DMS53 (cell line): ENCODE measurements at regions not wholly inside any gene's neighbourhood (a gene's known extent, or its start where the extent isn't known, plus 50 kb on each side); places are given as distances from the start of the nearest gene placed in this dataset.
A peak's percentile ranks its signal among the peaks of the same experiment; 100 is the strongest.

ENCODE experiments used
- DNase-seq: peaks from one replicate; lab custom pipeline; 2025; lab: John Stamatoyannopoulos, UW

DNA sequence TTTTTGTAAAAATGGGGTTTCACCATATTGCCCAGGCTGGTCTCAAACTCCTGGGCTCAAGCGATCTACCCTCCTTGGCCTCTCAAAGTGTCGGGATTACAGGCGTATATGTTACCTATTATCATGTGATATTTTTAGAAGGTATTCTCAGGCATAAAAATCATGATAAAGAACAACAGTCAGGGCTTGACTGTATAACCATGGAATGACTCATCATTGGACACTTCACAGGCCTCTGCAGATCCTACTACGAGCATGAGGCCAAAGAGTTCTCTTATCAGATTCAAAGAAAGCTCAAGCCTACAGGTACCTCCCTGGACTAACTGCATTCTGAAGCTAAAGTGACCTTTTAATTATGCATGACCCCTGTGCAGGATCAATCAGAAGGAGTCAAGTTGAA lies 91.7 kb upstream of the PRICKLE2 start:
- peak; percentile 4 for DNase-seq

DNA sequence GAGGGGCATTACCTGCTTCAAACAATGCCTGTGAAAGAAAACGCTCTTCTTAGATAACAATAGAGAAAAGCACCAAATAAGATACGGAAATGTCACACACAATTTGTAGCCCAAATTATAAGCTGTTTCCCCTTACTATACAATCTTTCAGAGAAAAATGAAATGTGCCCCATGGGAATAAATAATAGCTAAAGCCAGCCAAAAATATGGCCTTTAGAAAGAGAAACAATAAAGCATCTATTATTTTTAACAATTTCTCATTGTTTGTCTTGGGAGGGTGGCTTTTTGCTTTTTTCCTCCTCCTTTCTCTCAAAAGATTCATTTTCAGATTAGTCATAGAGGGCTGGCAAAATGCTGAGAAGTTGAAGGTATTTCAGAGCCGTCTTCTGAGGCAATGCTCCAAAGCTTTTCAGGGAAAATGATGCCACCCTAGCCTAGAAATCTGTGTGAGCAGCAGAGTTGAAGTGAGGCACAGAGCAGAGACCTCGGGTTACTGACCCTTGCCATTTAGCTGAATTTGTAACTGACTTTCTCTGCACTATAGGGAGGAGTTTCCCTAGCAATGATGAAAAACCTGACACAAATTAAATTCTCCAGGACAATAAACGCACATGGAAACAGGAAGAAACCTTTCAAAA lies 86.3 kb upstream of the PRICKLE2 start:
- no peak for DNase-seq

DNA sequence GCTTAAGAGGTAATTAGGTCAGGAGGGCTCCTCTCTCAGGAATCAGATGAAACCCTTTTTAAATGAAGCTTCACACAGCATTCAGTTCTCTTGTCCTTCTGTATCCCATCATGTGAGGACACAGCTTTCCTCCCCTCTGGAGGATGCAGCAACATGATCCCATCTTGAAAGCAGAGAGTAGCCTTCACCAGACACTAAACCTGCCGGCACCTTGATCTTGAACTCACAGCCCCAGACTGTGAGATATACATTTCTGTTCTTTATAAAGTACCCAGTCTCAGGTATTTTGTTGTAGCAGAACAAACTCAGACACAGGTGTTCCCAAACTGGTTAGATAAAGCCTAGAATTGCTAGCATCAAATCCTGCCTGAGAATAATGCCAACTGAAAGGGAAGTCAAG lies 83.7 kb upstream of the PRICKLE2 start:
- no peak for DNase-seq

DNA sequence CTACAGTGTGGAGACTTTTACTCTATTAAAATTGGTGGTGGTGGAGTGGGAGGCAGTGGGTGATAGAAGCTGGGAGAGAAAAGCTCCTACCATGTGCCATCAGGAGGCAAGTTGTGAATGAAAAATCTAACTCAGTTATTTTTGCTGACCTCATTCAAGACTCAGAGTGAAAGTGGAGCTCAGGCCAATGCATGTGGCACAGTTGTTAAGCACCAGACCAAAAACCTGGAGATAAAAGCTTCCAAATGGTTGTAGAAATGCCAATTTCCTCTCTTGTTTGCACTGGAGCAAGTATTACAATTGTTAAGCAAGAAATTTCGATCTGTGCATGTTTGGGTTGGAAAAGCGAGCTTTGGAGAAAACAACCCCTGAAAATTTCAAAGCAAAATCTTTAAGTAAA lies 81.5 kb upstream of the PRICKLE2 start:
- no peak for DNase-seq

DNA sequence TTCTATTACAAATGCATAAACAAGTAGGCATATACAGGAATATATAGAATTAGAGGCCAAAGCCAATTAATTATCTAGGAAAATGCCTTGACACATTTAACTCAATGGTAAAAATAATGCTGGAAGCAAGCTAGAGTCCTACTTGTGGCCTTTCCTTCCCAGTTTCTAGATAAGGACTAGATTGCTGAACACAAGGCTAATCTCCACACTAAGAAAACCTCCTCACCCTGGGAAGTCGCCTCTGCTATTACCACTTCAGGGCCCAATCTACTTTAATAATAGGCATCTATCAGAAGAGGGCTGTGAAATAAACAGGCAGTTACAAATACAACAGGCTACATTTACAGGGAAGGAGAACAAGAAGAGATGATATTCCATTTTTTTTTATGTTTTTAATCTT lies 80.5 kb upstream of the PRICKLE2 start:
- DNase-seq, result no peak

DNA sequence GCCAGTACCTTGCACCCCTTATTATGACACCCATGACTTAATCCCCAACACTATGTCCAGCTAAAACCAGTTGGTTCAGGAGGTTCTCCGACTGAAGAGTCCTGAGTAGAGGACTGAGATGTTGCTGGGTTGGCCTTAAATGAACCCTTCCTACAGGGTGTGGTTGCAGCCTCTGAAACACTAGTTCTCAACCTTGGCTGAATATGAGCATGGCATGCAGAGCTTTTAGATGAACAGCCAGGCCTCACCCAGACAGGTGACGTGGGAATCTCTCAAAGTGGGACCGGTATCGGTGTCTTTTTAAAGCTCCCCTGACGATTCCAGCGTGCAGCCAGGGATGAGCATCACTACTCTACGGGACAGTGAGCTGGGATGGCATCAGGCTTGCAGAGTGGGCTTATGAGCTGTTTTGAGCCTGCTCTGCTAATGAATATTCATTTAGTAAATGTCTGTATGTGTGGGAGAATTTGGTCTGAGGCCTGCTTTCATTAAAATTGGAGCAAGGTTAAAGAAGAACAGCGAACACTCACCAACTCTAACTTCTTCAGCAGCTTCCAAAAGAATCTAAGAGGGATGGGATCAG lies 79.7 kb upstream of the PRICKLE2 start:
- no peak for DNase-seq

DNA sequence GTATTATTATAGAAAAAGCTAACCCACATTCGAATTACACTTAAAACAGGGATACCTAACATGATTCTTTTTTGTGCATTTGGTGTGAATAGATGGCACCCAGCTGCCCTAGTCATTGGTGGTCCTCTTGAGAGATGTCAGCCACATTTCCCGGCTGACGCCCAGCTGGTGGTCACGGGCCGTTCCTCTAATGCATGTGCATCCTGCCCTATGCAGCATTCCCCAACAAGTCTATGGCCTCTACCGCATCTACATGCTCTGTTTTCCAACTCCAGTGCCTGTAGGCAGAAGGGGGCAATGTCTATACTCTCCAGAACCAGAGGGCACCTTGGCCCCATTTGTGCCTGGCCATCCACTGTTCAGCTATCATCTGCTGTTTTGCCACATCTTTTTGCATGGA lies 78.6 kb upstream of the PRICKLE2 start:
- DNase-seq, result no peak

DNA sequence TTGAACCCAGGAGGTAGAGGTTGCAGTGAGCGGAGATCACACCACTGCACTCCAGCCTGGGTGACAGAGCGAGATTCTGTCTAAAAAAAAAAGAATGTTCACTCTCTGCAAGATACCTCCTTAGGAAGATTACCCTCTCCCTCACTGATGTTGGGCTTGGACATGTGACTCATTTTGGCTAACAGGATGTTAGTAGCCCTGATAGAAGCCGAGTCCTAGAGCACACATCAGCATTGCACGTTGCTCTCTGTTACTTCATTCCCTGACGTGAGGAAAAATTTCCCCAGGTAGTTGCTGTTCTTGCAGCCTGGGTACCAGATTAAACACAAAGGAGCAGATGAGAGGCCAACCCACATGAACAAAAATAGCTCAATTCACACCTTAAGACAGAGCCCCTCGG lies 78.1 kb upstream of the PRICKLE2 start:
- DNase-seq, result no peak

DNA sequence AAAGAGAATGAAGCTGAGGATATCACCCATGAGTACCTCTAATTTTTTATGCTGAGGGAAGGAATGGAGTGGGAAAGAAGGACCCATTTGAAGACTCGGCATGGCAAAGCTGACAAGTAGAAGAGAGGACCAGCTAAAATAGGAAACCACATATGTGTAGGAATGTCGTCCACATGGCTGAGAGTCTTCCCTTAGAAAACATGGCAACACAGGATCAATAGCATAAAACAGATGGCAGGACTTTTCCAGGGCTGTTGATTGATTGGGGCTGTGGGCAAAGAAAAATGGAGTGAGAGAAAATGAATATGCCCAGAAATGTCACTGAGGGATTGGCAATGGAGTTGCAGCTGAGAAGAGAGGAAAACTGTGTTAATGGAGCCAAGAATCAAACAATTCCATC lies 76.2 kb upstream of the PRICKLE2 start:
- no peak for DNase-seq

DNA sequence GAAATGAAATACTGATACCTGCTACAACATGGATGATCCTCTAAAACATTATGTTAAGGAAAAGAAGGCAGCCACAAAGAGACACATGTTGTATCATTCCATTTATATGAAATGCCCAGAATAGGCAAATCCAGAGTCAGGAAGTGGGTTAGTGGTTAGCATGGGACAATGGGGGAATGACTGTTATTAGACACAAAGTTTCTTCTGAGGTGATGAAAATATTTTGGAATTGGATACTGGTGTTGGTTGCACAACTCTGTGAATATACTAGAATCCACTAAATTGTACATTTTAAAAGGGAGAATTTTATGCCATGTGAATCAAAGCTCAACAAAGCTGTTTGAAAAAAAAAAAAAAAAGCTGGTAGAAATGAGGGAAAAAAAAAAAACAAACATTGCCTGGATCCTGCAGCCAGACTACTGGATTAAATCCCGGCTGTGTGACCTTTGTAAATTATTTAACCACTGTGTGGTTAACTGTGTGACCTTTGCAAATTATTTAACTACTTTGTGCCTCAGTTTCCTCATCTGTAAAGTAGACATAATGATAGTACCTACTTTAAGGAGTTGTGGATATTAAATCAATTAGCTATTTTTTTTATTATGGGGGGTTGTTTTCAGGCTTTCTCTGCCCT lies 75.6 kb upstream of the PRICKLE2 start:
- no peak for DNase-seq

DNA sequence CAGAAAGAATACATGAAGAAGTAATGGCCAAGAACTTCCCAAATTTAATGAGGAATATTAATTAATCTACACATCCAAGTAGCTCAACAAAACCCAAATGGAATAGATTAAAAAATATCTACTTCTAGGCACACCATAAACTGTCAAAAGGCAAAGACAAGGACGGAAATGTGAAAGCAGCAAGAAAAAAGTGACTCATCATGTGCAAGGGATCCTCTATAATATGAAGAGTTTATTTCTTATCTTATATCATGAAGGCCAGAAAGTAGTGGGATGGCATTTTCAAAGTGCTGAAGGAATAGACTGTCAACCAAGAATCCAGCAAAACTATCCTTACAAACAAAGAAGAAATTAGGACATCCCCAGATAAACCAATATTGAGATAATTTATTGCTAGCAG lies 73.9 kb upstream of the PRICKLE2 start:
- no peak for DNase-seq

DNA sequence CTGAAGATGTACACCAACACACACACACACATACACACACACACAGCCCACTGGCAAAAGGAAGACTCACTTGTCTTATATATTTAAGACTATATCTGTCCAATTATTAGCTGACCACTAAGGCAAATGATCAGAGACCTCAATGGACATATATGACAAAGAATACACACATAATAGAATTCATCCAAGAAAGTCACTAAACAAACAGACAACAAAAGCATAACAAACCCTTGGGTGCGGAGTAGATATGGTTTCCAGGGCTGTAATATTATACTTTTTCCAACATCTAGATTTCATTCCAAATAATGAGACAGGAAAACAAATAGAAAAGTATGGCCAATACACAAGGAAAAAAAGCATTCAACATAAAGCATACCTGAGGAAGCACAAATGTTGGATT lies 72.3 kb upstream of the PRICKLE2 start:
- DNase-seq, result no peak

DNA sequence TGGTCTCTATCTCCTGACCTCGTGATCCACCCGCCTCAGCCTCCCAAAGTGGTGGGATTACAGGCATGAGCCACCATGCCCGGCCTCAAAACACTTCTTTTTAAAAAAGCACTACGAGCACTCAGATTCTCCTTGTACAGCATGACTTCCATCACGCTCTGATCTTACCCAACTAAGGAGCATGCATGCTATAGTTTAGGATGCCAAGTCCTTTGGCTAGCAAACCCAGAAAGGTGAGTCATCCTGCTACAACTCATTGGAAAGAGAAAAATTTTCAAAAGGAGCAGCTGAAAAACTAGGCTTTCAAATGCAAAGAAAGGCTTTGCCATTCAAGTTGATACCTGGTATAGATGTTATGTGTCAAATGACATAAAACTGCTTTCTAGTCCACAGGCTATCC lies 70.3 kb upstream of the PRICKLE2 start:
- DNase-seq, result no peak

DNA sequence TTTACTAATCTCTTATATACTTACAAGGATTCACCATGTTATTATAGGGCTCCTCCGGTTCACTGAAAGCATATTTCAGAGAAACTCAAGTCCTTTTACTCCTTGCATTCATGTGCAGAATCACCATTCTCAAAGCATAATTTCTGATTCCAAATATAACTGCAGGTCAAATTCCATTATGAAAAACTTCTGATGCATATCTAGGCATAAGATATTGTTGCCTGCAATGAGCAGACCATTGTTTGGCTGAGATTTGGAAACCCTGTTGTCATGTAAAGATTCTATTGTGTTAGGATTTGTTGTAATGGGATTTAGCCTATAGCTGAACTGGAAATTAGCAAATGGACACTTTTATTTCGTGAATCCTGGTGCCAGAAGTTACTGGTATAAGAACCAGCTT lies 69.5 kb upstream of the PRICKLE2 start:
- DNase-seq, result no peak

DNA sequence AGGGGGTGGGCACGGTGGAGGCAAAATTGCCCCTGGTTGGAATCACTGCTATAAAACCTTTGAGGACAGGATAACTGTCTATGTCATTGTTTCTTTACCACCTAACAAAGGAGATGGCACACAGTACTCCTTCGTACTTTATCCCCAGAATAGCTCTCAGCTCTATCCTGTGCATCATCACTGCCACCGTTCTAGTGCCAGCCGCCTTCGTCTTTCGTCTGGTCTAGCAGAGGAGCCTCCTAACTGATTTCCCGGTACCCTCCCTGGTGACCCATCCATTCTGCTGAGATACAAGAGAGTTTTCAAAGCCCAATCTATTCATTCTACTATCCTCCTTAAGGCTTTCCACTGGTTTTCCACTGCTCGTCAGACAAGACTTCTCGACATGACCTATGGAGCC lies 67.9 kb upstream of the PRICKLE2 start:
- no peak for DNase-seq

DNA sequence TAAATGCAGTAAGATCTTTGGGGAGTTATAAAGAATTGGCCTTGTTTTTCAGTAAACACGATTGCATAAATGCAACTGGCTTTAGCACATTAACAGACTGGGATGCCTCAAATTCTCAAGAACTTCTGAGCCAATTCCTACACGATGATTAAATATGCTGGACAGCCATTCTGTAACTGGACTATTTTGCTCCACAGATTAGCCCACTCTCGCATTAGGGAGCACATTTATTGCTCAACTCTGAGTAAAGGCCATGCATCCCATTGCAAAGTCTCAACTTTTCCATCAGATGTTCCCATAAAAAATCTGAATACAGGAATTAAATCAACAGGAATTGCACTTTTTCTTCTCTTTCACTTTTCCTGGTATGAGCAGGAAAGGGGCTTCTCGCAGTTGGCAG lies 66.7 kb upstream of the PRICKLE2 start:
- DNase-seq, result no peak

DNA sequence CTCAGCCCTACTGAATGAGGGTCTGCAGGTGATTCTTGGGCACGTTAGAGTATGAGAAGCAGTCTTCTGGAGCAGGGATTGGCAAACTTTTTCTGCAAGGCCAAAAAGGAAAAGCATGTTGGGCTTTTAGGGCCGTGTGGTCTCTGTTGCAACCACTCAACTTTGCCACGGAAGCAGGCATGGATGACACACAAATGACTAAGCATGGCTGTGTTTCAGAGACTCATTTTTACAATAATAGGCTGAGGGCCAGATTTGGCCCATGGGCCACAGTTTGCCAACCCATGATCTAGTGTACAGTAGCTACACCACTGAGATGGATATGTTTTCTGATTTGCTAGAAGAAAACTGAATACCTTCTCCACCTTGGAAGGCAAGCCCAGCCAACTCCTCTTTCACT lies 66.1 kb upstream of the PRICKLE2 start:
- DNase-seq, result no peak

DNA sequence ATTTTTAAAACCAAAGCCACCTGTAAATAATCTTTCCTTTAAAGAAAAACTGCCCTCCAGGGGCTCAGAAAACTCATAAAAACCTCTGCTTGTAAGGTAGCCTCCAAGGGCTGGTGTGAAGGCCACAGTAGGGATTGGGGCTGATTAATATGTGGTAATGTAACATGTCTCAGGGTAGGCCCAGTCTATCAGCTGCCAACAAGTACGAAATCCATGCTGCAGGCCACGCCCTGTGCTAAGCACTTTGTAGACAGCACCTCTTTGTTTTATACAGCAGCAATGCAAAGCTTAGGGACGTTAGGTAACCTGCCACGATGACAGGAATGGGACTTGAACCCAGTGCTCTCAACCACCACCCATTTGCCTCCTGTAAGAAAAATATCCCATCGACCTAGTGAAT lies 65.6 kb upstream of the PRICKLE2 start:
- DNase-seq, result no peak

DNA sequence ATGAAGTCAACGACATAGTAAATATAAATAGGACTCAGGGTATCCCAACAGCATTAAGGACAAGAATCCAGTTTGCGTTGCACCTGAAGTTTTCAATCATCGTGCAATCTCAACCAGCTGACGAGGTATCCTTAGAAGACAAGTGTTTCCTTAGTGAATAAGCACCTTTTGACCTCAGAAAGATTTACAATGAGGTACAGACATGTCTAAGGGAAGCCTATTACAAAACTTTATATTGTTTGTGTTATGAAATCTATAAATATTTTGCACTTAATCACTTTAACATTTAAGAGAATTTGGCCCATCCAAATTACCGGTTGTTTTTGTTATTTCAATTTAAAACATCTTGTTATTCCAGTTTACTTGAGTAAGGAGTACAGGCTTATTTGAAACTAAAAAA lies 64.9 kb upstream of the PRICKLE2 start:
- DNase-seq, result no peak

DNA sequence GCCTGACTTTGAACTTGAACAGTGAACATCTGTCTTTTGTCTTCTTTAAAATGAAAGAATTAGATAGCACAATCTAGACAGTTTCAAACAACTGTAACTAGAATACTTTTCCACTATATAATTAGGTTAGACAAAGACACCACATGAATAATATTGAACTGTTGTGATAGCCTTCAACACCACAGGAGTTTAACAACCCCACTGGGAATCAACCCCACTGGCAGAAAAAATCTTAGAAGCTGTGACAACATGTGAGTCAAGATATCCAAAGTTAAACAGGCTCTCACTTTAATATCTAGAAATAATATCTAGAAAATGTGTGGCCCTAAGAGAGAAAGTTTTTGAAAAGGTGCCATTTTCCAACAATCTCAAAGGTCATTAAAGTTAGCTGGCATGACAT lies 64.4 kb upstream of the PRICKLE2 start:
- no peak for DNase-seq

DNA sequence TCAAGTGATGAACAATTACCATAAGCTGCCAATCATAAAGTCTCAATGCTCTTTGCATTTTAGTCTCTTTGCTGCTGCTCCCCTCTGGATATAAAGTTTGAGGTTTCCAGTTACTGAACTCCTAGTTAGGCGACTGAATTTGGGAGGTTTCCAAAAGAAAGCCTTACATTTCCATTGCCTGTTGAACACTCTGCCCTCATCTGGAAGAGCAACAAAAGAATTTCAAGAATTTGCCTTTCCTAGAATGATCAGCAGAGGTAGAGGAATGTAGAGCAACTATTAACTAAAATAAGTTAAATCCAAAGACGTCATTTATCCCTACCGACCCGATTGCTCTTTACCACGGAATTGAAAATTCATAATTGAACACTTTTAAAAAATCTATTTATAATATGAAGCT lies 53.4 kb upstream of the PRICKLE2 start:
- no peak for DNase-seq

DNA sequence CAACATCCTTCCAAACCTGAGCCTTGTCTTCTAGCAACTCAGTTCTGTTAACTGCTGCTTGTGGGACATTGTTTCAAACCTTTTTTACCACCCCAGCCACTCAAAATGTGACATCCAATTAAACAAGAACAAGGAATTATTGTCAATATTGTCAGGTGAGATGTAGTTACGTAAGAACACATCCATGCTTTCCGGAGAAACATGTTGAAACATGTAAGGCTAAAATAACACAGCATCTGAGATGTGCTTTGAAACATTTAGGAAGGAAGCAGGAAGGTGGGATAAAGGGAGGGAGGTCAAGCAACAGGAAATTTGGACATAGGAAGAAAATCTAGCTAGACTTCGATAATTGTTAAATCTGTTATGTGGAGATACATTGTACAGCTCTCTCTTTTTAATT lies 50.9 kb upstream of the PRICKLE2 start:
- no peak for DNase-seq
